Ishikawa (cell line): ENCODE measurements at regions not wholly inside any gene's neighbourhood (a gene's known extent, or its start where the extent isn't known, plus 50 kb on each side); places are given as distances from the start of the nearest gene placed in this dataset.

Source experiments
- CEBPB ChIP-seq: IDR thresholded peaks from 2 replicates; pipeline ENCODE4 v1.6.1; 2012
- CREB1 ChIP-seq: IDR thresholded peaks from 2 replicates; pipeline ENCODE4 v1.6.1; 2012; ENCODE audit warnings: low read depth
- EGR1 ChIP-seq: IDR thresholded peaks from 2 replicates; pipeline ENCODE4 v1.6.1; 2012
- EP300 ChIP-seq: IDR thresholded peaks from 2 replicates; pipeline ENCODE4 v1.6.1; 2012; ENCODE audit warnings: borderline replicate concordance
- FOXM1 ChIP-seq: IDR thresholded peaks from 2 replicates; pipeline ENCODE4 v1.6.1; 2012; ENCODE audit warnings: low read depth, borderline replicate concordance
- NFIC ChIP-seq: IDR thresholded peaks from 2 replicates; pipeline ENCODE4 v1.6.1; 2012
- RAD21 ChIP-seq: IDR thresholded peaks from 2 replicates; pipeline ENCODE4 v1.6.1; 2012; ENCODE audit warnings: low read depth
- TAF1 ChIP-seq: IDR thresholded peaks from 2 replicates; pipeline ENCODE4 v1.6.1; 2012; ENCODE audit warnings: low read depth, mild to moderate bottlenecking
- TCF12 ChIP-seq: IDR thresholded peaks from 2 replicates; pipeline ENCODE4 v1.6.1; 2012; ENCODE audit warnings: low read depth
- TEAD4 ChIP-seq: IDR thresholded peaks from 2 replicates; pipeline ENCODE4 v1.6.1; 2012
- YY1 ChIP-seq: IDR thresholded peaks from 2 replicates; pipeline ENCODE4 v1.6.1; 2012; ENCODE audit warnings: low read depth
- ZBTB7A ChIP-seq: IDR thresholded peaks from 2 replicates; pipeline ENCODE4 v1.6.1; 2012; ENCODE audit warnings: low read depth
- TF ChIP-seq, protein P1 (sequence below): IDR thresholded peaks from 2 replicates; pipeline ENCODE4 v1.6.1; 2012; ENCODE audit warnings: low read depth, mild to moderate bottlenecking
- TF ChIP-seq, protein P2 (sequence below): IDR thresholded peaks from 2 replicates; pipeline ENCODE4 v1.6.1; 2012
- TF ChIP-seq, protein P3 (sequence below): IDR thresholded peaks from 2 replicates; pipeline ENCODE4 v1.6.1; 2012

DNA sequence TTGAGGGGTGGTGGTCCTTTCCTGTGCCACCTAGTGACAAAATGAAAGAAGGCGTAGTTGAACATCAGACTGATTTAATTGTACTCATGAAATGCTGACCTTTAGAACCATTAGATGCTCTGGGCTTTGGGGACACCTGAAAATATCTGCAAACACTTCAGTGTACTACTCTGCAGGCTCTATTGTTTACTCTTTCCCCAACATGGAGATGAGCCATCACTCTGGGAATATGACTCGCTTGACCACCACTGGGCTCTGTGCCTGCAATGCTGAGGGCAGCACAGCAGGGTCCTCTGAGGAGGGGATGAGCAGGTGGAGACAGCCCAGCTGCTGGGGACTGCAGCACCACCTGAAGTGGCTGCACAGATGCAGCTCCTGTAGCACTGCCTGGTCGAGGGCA is 74.8 kb upstream of the SLC24A3 start:
- TF ChIP-seq, protein P1, sequence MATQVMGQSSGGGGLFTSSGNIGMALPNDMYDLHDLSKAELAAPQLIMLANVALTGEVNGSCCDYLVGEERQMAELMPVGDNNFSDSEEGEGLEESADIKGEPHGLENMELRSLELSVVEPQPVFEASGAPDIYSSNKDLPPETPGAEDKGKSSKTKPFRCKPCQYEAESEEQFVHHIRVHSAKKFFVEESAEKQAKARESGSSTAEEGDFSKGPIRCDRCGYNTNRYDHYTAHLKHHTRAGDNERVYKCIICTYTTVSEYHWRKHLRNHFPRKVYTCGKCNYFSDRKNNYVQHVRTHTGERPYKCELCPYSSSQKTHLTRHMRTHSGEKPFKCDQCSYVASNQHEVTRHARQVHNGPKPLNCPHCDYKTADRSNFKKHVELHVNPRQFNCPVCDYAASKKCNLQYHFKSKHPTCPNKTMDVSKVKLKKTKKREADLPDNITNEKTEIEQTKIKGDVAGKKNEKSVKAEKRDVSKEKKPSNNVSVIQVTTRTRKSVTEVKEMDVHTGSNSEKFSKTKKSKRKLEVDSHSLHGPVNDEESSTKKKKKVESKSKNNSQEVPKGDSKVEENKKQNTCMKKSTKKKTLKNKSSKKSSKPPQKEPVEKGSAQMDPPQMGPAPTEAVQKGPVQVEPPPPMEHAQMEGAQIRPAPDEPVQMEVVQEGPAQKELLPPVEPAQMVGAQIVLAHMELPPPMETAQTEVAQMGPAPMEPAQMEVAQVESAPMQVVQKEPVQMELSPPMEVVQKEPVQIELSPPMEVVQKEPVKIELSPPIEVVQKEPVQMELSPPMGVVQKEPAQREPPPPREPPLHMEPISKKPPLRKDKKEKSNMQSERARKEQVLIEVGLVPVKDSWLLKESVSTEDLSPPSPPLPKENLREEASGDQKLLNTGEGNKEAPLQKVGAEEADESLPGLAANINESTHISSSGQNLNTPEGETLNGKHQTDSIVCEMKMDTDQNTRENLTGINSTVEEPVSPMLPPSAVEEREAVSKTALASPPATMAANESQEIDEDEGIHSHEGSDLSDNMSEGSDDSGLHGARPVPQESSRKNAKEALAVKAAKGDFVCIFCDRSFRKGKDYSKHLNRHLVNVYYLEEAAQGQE = no peak
- no peak for TF ChIP-seq EP300
- no peak for TF ChIP-seq ZBTB7A
- TF ChIP-seq, protein P2, sequence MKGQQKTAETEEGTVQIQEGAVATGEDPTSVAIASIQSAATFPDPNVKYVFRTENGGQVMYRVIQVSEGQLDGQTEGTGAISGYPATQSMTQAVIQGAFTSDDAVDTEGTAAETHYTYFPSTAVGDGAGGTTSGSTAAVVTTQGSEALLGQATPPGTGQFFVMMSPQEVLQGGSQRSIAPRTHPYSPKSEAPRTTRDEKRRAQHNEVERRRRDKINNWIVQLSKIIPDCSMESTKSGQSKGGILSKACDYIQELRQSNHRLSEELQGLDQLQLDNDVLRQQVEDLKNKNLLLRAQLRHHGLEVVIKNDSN = no peak
- no peak for TF ChIP-seq TCF12
- no peak for TF ChIP-seq RAD21
- TF ChIP-seq, protein P3, sequence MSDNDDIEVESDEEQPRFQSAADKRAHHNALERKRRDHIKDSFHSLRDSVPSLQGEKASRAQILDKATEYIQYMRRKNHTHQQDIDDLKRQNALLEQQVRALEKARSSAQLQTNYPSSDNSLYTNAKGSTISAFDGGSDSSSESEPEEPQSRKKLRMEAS = no peak
- TF ChIP-seq EGR1 = no peak
- no peak for TF ChIP-seq NFIC
- TF ChIP-seq TAF1 = no peak
- TF ChIP-seq CEBPB = no peak
- no peak for TF ChIP-seq FOXM1
- no peak for TF ChIP-seq YY1
- no peak for TF ChIP-seq TEAD4
- no peak for TF ChIP-seq CREB1

DNA sequence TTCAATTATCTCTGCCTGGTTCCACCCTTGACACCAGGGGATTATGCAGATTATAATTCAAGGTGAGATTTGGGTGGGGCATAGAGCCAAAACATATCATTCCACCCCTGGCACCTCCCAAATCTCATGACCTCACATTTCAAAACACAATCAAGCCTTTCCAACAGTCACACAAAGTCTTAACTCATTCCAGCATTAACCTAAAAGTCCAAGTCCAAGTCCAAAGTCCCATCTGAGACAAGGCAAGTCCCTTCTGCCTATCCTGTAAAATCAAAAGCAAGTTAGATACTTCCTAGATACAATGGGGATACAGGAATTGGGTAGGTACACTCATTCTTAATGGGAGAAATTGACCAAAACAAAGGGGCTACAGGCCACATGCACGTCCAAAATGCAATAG is 73.7 kb upstream of the SLC24A3 start:
- no peak for TF ChIP-seq CREB1
- no peak for TF ChIP-seq NFIC
- TF ChIP-seq CEBPB = no peak
- no peak for TF ChIP-seq TAF1

DNA sequence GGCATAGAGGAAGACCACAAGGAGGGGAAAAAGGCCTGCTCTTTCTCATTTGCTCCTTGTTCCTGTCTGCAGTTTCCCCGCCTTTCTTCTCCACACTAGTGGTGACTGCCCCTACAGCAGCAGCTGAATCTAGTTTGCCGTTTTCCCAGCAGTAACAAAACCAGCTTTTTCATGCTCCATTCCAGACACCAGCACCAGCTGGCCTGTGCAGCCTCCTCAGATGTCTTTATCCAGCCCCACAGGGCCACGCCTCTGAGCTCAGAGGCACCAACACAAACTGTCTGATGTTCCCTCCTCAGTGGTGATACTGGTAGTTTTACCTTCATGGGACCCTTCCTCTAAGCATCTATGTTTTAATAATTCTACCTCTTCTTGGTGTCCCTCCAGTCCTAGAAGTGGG is 70.4 kb upstream of the SLC24A3 start:
- no peak for TF ChIP-seq FOXM1
- TF ChIP-seq RAD21 = no peak
- no peak for TF ChIP-seq TEAD4
- TF ChIP-seq CREB1 = no peak
- no peak for TF ChIP-seq TAF1
- TF ChIP-seq EGR1 = no peak
- TF ChIP-seq EP300 = no peak
- no peak for TF ChIP-seq TCF12
- TF ChIP-seq, protein P3 = no peak
- TF ChIP-seq, protein P1 = no peak
- TF ChIP-seq, protein P2 = no peak
- TF ChIP-seq CEBPB = no peak
- no peak for TF ChIP-seq NFIC

DNA sequence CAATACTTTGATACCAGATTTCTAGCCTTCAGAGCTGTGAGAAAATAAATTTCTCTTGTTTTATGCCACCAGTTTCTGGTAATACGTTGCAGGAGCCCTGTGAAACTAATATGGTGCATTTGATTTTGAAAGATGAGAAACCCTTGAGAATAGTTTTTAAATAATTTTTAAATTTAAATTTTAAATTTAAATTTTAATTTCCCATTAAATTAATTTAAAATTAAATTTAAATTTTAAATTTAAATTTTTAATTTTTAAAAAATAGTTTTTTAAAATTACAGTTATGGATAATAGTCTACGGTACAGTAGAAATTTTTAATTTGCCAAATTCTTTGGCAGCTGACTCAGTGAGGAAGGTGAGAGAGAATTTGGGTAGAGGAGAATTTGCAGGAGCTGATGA is 68.6 kb upstream of the SLC24A3 start:
- TF ChIP-seq EP300 (no peak), FOXM1 (no peak), RAD21 (no peak), NFIC (no peak), TCF12 (no peak), TAF1 (no peak), YY1 (no peak), TEAD4 (no peak)
- TF ChIP-seq, protein P3 = no peak
- TF ChIP-seq, protein P1 = no peak
- TF ChIP-seq, protein P2 = no peak
